DMS 273 (cell line): ENCODE measurements at regions not wholly inside any gene's neighbourhood (a gene's known extent, or its start where the extent isn't known, plus 50 kb on each side); places are given as distances from the start of the nearest gene placed in this dataset.
A peak's percentile ranks its signal among the peaks of the same experiment; 100 is the strongest.

Experiments
- DNase-seq: peaks from one replicate; lab custom pipeline; 2025; ENCODE audit not compliant: unreplicated experiment; lab: John Stamatoyannopoulos, UW

- no peak for DNase-seq
These were observed 284.8 kb downstream of the ETS1 start for GRCh38 chr11:128302425-128303186.

GRCh38 chr11:128301756-128302155 is 285.6 kb downstream of the ETS1 start:
- DNase-seq: no peak

GRCh38 chr11:128300785-128301184 is 286.6 kb downstream of the ETS1 start:
- DNase-seq: no peak

DNA sequence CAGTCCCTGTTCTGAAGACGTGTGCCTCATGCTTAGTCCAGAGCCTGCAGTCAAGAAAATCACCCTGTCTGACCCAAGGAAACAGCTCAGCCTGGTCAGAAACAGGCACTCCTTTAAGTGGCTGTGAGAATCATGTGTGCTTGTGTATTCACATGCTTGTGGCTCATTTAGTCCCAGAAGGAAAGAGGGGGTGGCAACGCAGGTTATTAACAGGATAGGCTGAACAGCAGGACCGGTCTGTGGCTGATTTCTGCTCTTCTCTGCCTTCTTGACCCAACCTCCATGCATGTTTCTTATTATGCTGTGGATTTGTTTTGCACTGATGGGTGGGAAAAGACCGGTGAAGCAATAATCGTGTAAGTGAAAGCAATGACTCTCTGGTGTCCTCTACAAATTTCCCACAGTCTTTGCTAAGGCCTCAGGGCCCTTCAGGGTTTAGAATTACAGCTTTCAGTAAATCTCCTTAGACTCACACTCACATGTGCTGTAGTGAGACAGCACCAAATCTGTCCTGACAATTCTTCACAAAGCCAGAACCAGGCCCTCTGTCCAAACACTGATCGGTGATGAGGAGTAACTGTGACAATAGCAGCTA is 288.1 kb downstream of the ETS1 start:
- no peak for DNase-seq

DNA sequence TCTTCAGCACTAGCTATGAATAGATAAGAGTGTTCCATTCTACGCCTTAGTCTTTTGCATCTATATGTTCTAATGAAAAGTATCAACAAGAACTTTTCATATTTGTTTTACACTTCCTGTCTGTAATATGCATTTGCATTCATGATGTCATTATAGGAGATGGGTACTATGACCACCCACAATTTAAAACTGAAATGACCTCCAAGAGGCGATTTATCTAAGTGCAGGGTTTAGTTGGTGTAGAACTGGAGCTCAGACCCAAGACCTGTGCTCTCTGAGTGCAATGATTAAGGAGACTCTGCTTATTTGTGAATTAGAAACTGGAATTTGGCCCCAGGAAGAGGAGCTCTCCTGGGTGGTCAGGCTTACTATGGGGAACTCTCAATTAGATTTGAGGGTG is 289.1 kb downstream of the ETS1 start:
- DNase-seq: no peak

- DNase-seq: no peak
These were observed 289.6 kb downstream of the ETS1 start for GRCh38 chr11:128297805-128298204.

GRCh38 chr11:128297091-128297651 is 290.2 kb downstream of the ETS1 start:
- DNase-seq: peak; percentile 36

GRCh38 chr11:128294671-128295050 is 292.7 kb downstream of the ETS1 start:
- DNase-seq: no peak

- DNase-seq: no peak
These were observed 293.2 kb downstream of the ETS1 start for GRCh38 chr11:128294001-128294670.

- no peak for DNase-seq
These were observed 295.5 kb downstream of the ETS1 start for GRCh38 chr11:128291835-128292234.

DNA sequence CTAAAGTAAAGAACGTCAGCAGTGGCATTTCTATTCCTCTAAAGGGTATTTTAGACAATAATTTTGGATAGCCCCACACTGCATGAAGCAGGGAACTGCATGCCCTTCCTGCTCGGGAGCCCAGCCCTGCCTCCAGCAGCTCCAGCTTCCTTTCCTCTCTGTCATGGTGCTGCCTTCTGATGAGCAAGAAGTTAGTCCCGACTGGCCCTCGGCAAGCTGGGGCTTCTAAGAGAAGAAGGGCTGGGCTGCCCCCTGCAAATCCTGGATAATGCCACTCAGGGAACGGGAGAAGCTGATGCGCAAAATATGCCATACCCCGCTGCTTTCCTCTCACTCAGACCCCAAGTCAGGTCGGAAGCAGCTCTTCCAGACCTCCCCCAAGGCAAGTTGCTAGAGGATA is 296.4 kb downstream of the ETS1 start:
- DNase-seq: peak; percentile 30

DNA sequence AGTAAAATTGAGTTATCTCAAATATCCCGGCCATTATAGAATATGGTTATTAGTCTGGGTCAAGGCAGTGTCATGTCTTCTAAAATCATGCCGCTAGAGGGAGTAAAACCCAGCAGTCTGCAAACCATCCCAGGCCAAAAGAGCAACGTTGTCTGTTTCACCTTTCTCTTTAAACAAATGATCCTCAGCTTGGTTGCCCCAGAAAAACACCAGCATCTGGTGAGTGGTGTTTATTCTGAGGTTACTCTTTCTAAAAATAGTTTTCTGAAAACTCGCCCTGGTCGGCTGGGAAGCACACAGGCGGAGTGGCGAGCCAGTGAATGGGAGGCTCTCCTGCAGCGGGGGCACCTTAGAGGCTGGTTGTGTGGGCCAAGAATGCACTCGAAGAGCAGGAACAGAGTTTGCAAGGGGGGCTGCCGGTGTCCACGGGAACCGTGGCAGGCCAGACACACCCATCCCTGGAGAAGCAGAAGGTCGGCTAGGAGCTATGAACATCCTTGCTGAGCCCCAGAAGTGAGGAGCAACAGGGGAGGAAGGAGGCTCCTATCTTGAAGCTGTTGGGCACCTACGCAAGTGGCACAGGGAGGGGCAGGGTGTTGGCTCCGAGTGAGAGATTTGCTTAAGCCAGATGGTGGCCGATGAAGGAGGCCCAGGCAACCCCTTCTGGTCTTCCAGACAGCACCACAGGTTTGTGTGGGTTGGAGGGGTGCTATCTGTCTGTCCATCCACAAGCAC is 297.1 kb downstream of the ETS1 start:
- peak; percentile 90 for DNase-seq

DNA sequence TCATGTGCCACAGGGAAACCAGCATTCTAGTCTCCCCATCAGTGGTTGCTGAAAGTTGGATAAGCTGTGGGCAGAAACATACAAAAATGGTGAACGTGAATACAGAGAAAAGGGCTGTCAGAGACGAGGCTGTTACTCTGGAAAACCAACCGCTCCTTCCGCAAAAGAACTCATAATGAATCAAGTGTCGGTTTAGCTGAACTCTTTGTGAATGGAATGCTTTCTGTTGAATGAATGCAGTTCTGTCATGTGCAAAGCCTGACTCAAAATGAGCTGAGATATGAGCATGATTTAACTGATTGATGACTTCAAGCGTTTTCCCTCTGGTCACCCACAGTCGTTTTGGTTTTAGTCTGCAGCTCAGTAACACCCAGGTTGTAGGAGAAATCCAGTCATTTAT is 298.3 kb downstream of the ETS1 start:
- DNase-seq: no peak

- no peak for DNase-seq
These were observed 299.0 kb downstream of the ETS1 start for GRCh38 chr11:128288368-128288767.

- no peak for DNase-seq
These were observed 302.0 kb downstream of the ETS1 start for GRCh38 chr11:128285321-128285720.

GRCh38 chr11:128284634-128285033 is 302.7 kb downstream of the ETS1 start:
- no peak for DNase-seq

DNA sequence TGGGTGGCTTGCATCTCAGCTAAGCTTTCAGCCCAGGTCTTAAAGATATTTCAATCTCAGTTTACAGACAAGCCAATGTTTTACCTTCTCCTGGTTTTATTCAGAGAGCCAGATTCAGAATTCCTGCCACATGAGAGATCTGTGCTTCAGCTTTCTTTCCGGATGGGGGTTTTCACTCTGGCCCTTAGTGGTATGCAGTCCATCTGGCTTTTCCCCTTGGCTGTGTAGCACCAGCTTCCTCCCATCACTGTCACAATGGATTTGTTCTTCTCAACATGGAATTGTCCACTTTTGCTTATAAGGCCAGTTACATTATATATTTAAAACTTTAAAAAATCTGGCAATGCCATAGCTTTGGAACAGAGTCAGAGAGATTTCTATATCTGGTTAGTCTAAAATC is 303.9 kb downstream of the ETS1 start:
- no peak for DNase-seq

- DNase-seq: no peak
These were observed 305.3 kb downstream of the ETS1 start for GRCh38 chr11:128282053-128282452.

- DNase-seq: no peak
These were observed 307.5 kb downstream of the ETS1 start for GRCh38 chr11:128279866-128280265.

GRCh38 chr11:128273736-128274135 is 313.6 kb downstream of the ETS1 start:
- no peak for DNase-seq

DNA sequence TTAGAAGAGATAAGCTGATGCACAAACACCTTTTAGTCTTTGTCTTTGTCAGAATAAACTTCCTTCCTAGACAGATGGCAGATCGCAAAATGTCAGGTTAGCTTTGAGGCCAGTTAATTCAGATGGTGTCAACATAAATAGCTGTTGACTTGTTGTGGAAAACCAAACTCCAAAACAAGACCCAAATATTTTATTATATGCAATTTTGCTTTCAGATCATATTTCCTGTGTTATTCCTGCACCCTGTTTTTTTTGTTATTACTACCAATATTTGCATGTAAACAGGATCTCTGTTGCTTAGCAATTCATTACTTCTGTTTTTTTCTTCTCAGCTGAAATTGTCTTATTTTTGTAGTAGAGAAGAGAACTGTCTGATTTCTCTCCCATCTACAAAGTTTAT is 316.0 kb downstream of the ETS1 start:
- no peak for DNase-seq
